Peyer's patch (tissue), 4 donors: ENCODE measurements at regions not wholly inside any gene's neighbourhood (a gene's known extent, or its start where the extent isn't known, plus 50 kb on each side); places are given as distances from the start of the nearest gene placed in this dataset.

Experiments used
- POLR2A ChIP-seq, 2 donors: fragments of 450-650 bp; IDR thresholded peaks; one replicate each; pipeline ENCODE4 v1.5.1; 2017; ENCODE audit warnings: antibody characterized with exemption in 2 of 2, mild to moderate bottlenecking in 2 of 2, moderate library complexity in 2 of 2
- TF ChIP-seq, protein P1 (sequence below), 6 experiments: fragments of 450-650 bp in 4 of 6; fragments of 200-600 bp in 2 of 6; sonication (generic) in 1 of 6; IDR thresholded peaks; one replicate each; pipeline ENCODE4 v1.5.1; 2017 to 2019; ENCODE audit warnings: antibody characterized with exemption in 6 of 6, mild to moderate bottlenecking in 3 of 6, moderate library complexity in 1 of 6

DNA sequence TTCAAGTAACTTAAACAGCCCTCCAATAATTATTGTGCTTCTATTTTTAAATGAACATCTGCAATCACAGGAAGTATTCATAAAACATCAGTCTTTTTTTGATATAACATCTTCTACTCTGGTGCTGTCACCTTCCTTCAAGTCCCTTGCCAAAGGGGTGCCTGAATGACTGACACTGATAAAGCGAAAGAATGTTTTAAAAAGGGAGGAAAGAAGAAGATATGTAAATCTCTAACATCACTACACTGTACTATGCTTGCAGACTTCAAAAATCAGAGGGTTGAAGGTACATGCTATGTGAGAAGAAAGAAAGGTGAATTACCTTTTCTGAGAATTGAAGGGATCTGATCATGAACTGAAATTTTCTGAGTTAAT lies 253.7 kb downstream of the ZPLD1 start:
- TF ChIP-seq POLR2A (IDR thresholded peaks at IDR 0.05): no peak
- TF ChIP-seq, protein P1, sequence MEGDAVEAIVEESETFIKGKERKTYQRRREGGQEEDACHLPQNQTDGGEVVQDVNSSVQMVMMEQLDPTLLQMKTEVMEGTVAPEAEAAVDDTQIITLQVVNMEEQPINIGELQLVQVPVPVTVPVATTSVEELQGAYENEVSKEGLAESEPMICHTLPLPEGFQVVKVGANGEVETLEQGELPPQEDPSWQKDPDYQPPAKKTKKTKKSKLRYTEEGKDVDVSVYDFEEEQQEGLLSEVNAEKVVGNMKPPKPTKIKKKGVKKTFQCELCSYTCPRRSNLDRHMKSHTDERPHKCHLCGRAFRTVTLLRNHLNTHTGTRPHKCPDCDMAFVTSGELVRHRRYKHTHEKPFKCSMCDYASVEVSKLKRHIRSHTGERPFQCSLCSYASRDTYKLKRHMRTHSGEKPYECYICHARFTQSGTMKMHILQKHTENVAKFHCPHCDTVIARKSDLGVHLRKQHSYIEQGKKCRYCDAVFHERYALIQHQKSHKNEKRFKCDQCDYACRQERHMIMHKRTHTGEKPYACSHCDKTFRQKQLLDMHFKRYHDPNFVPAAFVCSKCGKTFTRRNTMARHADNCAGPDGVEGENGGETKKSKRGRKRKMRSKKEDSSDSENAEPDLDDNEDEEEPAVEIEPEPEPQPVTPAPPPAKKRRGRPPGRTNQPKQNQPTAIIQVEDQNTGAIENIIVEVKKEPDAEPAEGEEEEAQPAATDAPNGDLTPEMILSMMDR (IDR thresholded peaks at IDR 0.05): no peak
